ENCODE measurements at regions not wholly inside any gene's neighbourhood (a gene's known extent, or its start where the extent isn't known, plus 50 kb on each side); places are given as distances from the start of the nearest gene placed in this dataset.

DNA sequence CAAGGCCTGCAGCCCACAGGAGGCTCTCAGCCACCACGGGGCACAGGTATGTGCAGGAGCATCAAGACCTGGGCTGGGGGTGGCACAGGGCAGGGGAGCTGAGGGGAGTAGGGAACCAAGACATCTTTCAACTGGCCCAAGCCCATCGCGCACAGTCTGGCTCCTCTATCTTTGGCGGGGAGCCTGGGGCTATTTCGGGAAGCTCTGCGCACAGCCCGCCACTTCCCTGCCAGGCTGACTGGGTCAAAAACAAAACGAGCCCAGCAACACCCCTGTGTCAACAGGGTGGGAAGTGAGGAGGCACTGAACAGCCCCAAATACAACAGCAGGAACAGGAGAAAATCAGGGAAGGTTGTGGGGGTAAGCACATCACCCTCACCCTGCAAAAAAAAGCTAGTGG is 83.9 kb downstream of the ARL6IP4 start:
- TF ChIP-seq POLR2A (IDR thresholded peaks at IDR 0.05; ENCODE audit: low read length) (no peak), GATA1 (IDR thresholded peaks at IDR 0.05; ENCODE audit: low read depth, low read length) (no peak)
